Retinal pigment epithelial cell (primary cell): ENCODE measurements at regions not wholly inside any gene's neighbourhood (a gene's known extent, or its start where the extent isn't known, plus 50 kb on each side); places are given as distances from the start of the nearest gene placed in this dataset.

Experiments
- DNase-seq: peaks from one replicate; pipeline ENCODE4 v3.0.0-alpha.2; 2010; ENCODE audit warnings: low read depth
- H3K4me3 ChIP-seq: 2 replicates; pipeline ENCODE4 v1.5.1; 2011; ENCODE audit warnings: mild to moderate bottlenecking, low read length, control low read depth, moderate library complexity
- CTCF ChIP-seq: conservative IDR thresholded peaks from 2 replicates; pipeline ENCODE4 v1.5.1; 2011; ENCODE audit warnings: low read depth, low read length, control low read depth, inconsistent platforms

- no peak overlapping the region for H3K4me3 ChIP-seq
- TF ChIP-seq CTCF: no peak
- no peak for DNase-seq
Measured at GRCh38 chr3:102664126-102664525, 229.3 kb downstream of the ZPLD1 start.

GRCh38 chr3:102665183-102665582, 230.4 kb downstream of the ZPLD1 start:
- DNase-seq: no peak
- no peak for TF ChIP-seq CTCF
- no peak overlapping the region for H3K4me3 ChIP-seq

DNA sequence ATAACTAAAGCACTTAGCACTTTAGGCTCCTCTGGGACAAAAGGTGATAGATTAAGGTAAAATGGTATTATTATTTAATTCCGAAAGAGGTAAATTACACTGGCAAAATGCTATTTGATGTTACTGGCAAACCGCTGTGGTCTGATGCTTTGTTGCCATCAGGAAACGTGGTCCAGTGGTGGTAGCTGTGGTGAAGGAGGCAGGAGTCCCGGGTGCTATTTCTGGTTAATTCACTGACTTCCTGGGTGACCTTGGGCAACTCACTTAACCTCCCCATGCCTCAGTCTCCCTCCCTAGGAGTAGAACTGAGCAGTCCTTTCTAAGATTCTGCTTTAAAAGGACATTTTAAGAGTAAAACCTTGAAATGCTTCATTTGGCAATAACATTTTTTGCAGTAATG, 233.4 kb downstream of the ZPLD1 start:
- H3K4me3 ChIP-seq: no peak overlapping the region
- no peak for DNase-seq
- TF ChIP-seq CTCF: no peak

DNA sequence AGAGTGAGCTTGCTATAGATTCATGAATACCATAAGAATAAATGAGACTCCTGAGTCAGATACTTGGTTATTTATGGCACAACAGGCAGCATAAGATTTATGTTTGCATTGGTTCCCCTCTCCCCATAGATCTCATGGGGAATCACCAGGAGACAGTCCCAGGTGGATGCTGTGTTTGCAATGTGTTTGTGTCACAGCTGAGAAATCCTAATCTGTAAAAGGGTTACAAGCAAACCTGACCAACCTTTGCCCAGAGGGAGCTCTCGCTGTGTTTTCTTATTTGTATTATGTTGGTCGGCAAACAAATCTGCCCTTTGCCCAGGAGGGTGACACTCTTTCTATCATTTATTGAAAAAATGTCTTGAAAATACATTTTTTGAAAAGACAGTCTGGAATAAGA, 236.2 kb downstream of the ZPLD1 start:
- TF ChIP-seq CTCF: no peak
- DNase-seq: no peak

DNA sequence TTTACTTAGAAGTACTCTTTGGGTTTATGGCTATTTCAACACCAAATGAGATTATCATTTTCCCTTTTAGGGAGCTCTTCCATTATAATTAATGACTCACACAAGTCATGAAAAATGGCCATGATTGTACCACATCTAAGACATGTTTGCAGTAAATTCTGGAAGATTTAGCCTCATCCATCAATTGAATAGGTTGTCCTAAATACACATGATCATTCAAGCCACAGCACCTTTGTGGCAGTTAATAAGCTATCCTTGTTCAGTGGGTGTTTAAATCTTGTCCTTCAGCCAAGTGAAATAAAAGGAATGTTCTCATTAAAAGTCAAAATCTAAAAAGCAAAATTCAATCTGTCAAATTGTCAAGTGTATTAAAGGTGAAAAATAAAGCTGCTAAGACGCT, 237.5 kb downstream of the ZPLD1 start:
- H3K4me3 ChIP-seq: no peak overlapping the region
- no peak for DNase-seq
- no peak for TF ChIP-seq CTCF

More for the DNA sequence above, 236.2 kb downstream of the ZPLD1 start:
- no peak overlapping the region for H3K4me3 ChIP-seq

DNA sequence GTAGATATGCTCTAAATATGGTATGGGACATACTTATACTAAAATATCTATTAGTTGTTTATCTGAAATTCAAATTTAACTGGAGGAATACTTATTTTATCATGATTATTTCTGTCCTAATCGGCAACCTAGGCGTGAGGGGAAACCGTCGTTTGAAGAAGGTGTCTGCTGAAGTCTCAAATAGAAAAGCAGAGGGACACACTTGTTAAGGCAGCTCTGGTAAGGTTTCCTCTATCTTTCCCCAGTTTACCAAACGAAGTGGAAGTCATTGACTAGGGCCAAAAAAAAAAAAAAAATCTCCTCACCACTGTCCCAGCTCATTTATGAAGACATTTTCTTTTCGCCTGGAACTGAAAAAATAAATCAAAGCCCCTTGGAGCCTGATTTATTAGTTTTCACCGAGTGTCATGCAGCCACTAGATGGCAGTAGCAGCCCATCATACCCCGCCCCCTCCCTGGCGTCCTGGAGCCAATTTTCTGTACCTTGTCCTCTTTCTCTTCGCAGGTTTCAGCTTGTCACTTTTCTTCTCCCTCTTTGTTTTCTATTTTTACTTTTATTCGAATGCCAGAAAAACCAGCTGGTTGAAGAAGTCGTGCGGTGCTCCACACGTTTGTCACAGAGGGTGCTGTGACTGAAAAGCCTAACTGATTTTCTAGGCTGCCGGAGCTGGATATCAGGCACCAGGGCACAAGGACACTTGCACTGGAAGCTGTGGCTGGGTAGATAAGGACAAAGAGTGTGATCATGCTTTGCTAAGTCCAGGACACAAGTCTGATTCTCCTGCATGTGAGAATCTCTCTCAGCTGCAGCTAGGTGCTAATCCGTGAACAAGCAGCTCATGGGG, 238.7 kb downstream of the ZPLD1 start:
- peak; percentile 80 for TF ChIP-seq CTCF
- H3K4me3 ChIP-seq: peak overlapping the region; percentile 39
- no peak for DNase-seq

DNA sequence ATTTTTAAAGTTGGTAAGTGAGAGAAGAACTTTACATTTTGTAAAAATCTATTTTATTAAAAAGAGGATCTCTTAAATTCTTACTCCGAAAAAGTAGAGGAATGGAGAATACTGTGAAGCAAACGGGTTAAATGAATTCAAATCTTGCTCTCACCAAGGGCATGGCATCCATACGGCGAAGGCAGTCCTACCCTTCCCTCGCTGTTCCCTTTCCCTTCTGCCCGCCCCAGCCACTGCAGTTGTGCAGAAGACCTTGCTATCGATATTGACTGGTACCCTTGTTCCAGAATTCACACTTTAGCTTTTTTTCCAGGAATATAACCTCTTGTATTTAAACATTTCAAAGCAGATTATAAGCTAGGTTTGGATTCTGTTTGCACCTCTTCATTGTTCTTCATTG, 239.5 kb downstream of the ZPLD1 start:
- H3K4me3 ChIP-seq: no peak overlapping the region
- TF ChIP-seq CTCF: no peak
- DNase-seq: no peak
